ENCODE measurements at regions not wholly inside any gene's neighbourhood (a gene's known extent, or its start where the extent isn't known, plus 50 kb on each side); places are given as distances from the start of the nearest gene placed in this dataset.

DNA sequence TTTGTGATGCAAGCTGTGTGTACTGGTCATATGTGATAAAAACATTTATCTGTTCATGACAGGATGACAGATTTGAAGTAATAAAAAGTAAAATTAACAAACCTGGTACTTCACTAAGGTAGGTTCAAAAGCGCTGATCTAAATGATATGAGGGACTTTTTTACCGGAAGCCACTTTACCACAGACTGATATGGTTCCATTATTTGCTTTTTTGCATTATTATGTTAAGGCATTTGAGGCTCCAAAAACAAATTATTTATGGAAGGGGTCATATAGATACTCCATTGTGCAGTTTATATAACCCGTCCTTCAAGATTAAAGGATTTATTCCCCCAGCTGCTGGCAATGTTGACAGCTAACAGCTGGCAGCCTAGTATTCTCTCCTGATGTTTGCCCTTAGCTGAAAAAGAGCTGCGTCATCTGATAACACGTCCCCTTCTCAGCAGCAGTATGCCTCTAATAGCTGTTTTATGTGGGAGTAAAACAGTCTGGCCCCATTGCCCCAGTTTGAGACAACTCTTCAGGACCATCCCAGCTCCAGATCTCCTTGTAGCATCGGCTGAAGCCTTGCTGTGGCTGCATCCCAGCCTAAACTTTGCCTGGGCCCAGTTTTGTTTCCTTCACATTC, 84.8 kb upstream of the XIRP2 start:
- Histone ChIP-seq H3K27me3 (no peaks in the 10 kb centered on the region), H3K9me3 (no peaks in the 10 kb centered on the region), H3K36me3 (no peaks in the 10 kb centered on the region), H3K4me3 (no peak overlapping the region), H3K4me1 (no peaks in the 10 kb centered on the region), H3K27ac (peak overlapping the region; percentile 4)
- TF ChIP-seq, protein P1, sequence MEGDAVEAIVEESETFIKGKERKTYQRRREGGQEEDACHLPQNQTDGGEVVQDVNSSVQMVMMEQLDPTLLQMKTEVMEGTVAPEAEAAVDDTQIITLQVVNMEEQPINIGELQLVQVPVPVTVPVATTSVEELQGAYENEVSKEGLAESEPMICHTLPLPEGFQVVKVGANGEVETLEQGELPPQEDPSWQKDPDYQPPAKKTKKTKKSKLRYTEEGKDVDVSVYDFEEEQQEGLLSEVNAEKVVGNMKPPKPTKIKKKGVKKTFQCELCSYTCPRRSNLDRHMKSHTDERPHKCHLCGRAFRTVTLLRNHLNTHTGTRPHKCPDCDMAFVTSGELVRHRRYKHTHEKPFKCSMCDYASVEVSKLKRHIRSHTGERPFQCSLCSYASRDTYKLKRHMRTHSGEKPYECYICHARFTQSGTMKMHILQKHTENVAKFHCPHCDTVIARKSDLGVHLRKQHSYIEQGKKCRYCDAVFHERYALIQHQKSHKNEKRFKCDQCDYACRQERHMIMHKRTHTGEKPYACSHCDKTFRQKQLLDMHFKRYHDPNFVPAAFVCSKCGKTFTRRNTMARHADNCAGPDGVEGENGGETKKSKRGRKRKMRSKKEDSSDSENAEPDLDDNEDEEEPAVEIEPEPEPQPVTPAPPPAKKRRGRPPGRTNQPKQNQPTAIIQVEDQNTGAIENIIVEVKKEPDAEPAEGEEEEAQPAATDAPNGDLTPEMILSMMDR (IDR thresholded peaks at IDR 0.05): no peak
- no peak for ATAC-seq
- intact Hi-C loops (cut with DNase I): no loop called here
- DNase-seq: no peak

GRCh38 chr2:166802475-166802874, 85.8 kb upstream of the XIRP2 start:
- Histone ChIP-seq H3K4me3 (no peak overlapping the region), H3K27me3 (no peaks in the 10 kb centered on the region), H3K27ac (no peak overlapping the region), H3K9me3 (no peaks in the 10 kb centered on the region), H3K4me1 (no peaks in the 10 kb centered on the region), H3K36me3 (no peaks in the 10 kb centered on the region)
- DNase-seq: no peak
- intact Hi-C loops (cut with DNase I): no loop called here
- TF ChIP-seq, protein P1 (IDR thresholded peaks at IDR 0.05): no peak
- ATAC-seq: no peak

DNA sequence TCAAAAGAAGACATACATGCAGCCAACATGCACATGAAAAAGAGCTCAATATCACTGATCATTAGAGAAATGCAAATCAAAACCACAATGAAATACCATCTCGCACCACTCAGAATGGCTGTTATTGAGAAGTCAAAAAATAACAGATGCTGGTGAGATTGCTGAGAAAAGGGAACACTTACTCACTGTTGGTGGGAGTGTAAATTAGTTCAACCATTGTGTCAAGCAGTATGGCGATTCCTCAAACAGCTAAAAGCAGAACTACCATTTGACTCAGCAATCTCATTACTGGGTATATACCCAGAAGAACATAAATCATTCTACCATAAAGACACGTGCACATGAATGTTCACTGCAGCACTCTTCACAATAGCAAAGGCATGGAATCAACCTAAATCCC, 95.5 kb upstream of the XIRP2 start:
- TF ChIP-seq, protein P1 (IDR thresholded peaks at IDR 0.05): no peak
- Histone ChIP-seq H3K27ac (no peak overlapping the region), H3K9me3 (no peaks in the 10 kb centered on the region), H3K36me3 (no peaks in the 10 kb centered on the region), H3K4me1 (no peaks in the 10 kb centered on the region), H3K4me3 (no peak overlapping the region), H3K27me3 (no peaks in the 10 kb centered on the region)
- ATAC-seq: no peak
- DNase-seq: no peak
- intact Hi-C loops (cut with DNase I): no loop called here

GRCh38 chr2:166786707-166787106, 101.6 kb upstream of the XIRP2 start:
- H3K36me3 ChIP-seq: no peaks in the 10 kb centered on the region
- H3K9me3 ChIP-seq: no peaks in the 10 kb centered on the region
- H3K27ac ChIP-seq: no peak overlapping the region
- no peaks in the 10 kb centered on the region for H3K4me1 ChIP-seq
- intact Hi-C loops (cut with DNase I): no loop called here
- H3K4me3 ChIP-seq: no peak overlapping the region
- DNase-seq: no peak
- no peaks in the 10 kb centered on the region for H3K27me3 ChIP-seq
- TF ChIP-seq, protein P1 (IDR thresholded peaks at IDR 0.05): no peak
- no peak for ATAC-seq

- no peak overlapping the region for H3K4me3 ChIP-seq
- ATAC-seq (no peak), DNase-seq (no peak)
- H3K36me3 ChIP-seq: no peaks in the 10 kb centered on the region
- TF ChIP-seq, protein P1 (IDR thresholded peaks at IDR 0.05): no peak
- intact Hi-C loops (cut with DNase I): no loop called here
- no peak overlapping the region for H3K27ac ChIP-seq
- H3K4me1 ChIP-seq: no peaks in the 10 kb centered on the region
- H3K27me3 ChIP-seq: no peaks in the 10 kb centered on the region
- H3K9me3 ChIP-seq: no peaks in the 10 kb centered on the region
Observed at GRCh38 chr2:166784296-166784946, 103.9 kb upstream of the XIRP2 start.

All from upper lobe of right lung (tissue), 1 donor.